ENCODE measurements at regions not wholly inside any gene's neighbourhood (a gene's known extent, or its start where the extent isn't known, plus 50 kb on each side); places are given as distances from the start of the nearest gene placed in this dataset.
"Not testable (repeated sequence)": the region's sequence is repeated elsewhere in the genome, so short reads cannot be mapped to it uniquely, and the experiment has no call there.

DNA sequence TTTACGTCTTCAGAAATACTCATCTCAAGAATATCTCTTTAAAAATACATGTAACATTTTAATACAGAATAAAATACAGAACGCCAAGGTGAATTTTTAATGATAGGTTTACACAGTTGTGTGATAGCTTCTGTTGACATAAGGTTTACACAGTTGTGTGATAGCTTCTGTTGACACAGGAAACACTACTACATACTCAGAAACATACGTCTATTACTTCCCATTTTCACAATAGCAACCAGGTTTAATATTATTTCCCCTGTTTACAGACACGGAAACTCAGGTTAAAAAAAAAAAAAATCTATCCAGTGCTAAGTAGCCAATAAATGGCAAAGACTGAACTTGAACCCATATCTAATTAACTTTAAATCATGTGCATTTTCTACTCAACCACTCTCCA lies 571.2 kb downstream of the LIG4 start:
- DNase-seq = no peak

GRCh38 chr13:107643615-107644014 lies 571.7 kb downstream of the LIG4 start:
- no peak for DNase-seq

GRCh38 chr13:107642831-107643230 lies 572.5 kb downstream of the LIG4 start:
- DNase-seq = no peak

DNA sequence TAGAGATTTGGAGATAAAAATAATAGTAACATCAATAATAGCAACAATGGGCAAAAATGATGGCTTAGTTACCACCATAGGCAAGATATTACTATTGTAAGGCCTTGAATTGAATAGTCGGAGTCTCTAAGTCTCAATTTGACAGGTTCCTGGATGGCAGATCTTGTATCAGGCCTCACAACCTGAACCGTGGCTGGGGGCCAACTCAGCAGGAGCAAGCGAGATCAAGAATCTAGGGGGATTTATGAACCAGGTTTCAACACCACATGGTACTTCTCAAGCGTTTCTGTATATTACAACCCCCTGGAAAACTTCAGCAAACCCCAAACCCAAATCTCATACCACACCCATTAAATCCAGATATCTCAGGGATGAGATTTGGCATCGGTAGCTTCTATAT lies 573.8 kb downstream of the LIG4 start:
- no peak for DNase-seq

- no peak for DNase-seq
These were observed 589.7 kb downstream of the LIG4 start for GRCh38 chr13:107625648-107626047.

DNA sequence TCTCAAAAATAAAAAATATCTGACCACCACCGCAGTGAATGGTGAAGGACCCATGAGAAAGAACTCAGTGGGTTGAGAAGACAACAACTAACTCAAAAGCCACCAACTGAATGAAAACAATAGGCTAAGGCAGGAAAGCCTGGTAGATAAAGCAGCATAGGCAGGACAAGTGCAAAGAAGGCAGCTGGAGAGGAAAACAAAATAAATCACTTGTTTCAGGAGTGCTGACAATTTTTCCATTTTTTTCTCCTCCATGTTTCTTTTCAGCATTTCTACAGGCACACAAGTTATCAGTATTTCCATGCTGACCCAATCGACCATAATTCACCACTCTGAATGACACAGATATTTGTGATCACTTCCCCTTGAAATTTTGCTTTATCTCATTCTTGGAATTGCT lies 597.8 kb downstream of the LIG4 start:
- DNase-seq = no peak

DNA sequence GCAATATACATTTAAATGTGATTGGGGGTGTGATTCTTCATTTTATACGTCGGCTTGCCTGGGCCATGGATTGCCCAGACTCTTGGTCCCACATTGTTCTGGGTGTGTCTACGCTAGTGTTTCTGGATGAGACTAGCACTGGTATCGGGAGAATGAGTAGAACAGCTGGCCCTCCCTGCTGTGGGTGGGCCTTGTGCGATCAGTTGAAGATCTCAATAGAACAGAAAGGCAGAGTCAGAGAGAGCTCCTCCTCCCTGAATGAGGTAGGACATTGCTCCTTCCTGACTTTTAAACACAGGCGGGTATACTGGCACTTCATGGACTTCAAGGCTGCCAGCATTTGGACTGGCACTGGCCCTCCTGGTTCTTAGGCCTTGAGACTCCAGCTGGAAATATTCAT lies 603.0 kb downstream of the LIG4 start:
- no peak for DNase-seq

DNA sequence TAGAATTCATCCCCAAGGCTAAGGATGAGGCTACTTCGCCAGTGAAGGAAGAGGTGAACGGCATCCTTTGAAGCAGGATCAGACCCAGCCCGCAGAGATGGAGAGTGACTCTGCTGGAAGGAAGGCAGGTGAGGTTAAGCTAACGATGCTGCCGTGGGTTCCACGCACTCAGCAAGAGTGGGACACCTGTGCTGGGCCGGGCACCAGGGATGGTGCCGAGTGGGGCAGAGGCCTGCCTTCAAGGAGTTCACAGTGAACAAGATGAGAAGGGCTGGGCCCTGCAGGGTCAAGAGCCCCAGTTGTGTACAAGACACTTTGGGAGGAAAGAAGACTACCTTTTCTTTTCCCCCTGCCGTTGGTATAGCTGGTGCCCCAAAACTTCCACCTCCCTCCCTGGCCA lies 606.6 kb downstream of the LIG4 start:
- DNase-seq = no peak

GRCh38 chr13:107600971-107601370 lies 614.4 kb downstream of the LIG4 start:
- no peak for DNase-seq

DNA sequence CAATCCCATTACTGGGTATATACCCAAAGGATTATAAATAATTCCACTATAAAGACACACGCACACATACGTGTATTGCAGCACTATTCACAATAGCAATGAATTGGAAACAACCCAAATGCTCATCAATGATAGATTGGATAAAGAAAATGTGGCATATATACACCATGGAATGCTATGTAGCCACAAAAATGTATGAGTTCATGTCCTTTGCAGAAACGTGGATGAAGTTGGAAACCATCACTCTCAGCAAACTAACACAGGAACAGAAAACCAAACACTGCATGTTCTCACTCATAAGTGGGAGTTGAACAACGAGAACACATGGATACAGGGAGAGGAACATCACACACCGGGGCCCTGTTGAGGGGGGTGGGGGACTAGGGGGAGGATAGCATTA lies 619.0 kb downstream of the LIG4 start:
- DNase-seq = not testable (repeated sequence)

DNA sequence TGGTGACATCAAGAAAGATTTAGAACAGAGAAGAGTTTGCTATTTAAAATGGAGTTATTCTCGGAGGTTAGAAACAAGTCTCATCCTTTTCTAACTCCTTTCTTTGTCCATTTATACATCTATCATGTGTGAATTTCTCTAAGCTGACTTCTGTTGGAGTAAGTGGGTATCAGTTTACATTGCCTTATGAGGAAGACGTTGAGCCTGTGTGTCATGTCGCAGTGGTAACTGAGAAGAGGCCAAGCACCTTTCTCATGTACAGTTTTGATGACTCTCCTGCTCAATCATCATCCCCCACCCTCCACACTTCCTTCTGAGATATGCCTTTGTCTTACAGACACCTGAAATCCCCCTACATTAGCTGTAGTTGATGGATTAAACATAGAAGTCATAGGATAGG lies 624.8 kb downstream of the LIG4 start:
- DNase-seq = no peak

GRCh38 chr13:107587681-107588080 lies 627.7 kb downstream of the LIG4 start:
- DNase-seq = no peak

DNA sequence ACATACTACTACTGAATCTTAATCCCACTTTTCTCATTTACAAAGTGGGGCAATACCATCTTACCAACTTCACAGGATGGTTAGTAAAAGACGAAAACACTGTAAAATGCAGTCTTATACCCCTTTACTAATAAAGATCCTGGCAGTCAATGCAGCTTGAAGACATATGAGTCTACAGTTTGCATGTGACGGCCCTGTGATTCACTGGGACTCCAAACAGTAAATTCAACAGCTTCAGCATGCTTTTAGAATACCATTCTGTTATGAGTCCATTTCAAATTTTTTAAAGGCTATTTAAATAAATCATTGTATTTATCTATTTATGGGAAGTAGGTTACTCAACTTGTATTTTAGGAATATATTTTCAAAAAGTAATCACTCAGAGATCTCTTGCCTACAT lies 629.1 kb downstream of the LIG4 start:
- no peak for DNase-seq

DNA sequence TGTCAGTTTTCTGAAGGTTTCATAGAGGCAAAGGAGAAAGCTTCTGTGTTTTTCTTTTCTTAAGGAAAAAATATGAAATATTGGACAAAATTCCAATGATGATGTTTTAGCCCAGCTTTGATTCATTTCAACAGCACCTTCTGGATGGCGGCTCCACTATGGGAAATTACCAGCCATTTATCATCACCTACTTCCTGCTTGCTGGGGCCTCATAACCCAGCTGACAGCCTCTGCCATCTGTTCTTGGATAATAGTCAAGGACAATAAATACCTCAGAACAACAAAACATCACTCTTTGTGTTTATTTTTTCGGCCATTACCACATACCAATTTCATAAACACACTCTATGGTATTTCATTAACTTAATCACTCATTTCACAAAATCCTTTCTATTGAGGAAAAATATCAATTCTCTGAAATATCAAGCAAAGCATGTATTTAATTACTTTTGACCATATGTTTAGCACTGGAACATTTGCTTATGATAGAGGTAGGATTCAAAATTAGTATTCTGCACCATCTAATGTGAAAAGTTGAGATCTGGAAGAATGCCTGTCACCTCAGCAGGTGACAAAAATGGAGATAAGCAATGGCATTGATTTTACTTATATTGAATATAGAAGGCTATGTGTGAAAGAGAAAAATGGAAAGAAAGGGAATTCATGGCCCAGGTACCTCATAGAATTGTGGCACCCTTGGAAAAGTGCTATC lies 629.7 kb downstream of the LIG4 start:
- no peak for DNase-seq

GRCh38 chr13:107582171-107582570 lies 633.2 kb downstream of the LIG4 start:
- no peak for DNase-seq

GRCh38 chr13:107580741-107581412 lies 634.5 kb downstream of the LIG4 start:
- DNase-seq = no peak

- no peak for DNase-seq
These were observed 638.9 kb downstream of the LIG4 start for GRCh38 chr13:107576430-107576829.

DNA sequence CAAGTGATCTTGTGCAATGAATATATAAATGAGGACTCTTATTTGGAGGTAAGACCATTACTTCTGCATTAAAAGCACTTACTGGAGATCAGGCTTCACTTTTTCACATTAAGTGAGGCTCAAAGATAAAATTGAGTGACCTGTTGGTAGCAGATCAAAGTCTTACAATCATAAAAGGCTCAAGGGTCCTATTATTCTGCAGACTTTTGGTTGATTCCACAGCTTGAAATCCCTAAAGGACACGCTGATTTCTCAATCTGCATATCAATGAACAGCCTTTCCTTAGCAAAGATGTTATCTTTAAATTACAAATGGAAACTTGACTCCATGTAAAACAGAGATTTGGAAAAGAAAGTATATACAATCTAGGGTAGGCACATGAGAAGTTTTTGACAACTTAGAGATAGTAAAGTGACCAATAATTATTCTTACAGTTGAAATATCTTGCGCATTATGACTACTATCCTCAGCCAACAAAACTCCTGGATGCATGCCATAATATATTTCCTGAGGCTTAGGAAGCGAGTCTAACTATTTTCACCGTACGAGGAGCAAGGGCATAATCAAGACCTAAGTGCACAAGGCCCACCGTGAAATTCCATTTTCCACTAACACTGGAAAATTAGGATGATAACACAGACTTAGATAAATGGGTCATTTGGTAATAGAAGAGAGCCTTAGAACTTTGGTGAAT lies 640.7 kb downstream of the LIG4 start:
- DNase-seq = no peak

GRCh38 chr13:107573184-107573583 lies 642.2 kb downstream of the LIG4 start:
- DNase-seq = no peak

DNA sequence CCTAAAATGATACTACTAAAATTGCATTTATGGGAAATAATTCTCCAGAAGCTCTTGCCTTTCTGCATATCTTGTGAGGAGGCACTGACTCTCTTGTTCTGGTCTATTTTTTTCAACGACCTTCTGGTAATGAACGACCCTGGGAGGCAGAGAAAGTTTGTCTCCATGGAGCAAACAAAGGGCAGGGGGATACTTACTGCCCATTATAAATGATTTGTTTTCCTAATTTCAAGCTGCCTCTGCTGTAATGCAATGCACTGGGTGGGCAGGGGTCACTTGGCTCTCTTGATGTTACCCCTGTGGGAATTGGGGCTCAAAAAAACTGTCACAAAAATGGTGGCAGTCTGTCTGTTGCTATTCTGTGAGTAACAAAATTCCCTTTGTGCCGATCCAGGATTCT lies 643.2 kb downstream of the LIG4 start:
- no peak for DNase-seq

DNA sequence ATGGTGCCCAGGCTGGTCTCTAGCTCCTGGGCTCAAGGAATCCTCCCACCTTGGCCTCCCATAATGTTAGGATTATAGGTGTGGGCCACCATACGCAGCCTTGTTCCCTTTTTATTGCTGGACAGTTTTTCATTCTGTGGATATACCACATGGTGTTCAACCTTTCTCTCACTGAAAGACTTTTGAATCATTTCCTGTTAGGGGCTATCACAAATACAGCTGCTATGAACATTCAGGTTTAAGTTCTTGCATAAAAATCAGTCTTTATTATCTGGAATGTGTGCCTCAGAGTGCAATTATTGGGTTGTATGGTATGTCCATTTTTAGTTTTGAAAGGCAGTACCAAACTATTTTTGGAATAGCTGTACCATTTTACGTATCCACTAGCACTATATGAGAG lies 647.2 kb downstream of the LIG4 start:
- DNase-seq = no peak

DNA sequence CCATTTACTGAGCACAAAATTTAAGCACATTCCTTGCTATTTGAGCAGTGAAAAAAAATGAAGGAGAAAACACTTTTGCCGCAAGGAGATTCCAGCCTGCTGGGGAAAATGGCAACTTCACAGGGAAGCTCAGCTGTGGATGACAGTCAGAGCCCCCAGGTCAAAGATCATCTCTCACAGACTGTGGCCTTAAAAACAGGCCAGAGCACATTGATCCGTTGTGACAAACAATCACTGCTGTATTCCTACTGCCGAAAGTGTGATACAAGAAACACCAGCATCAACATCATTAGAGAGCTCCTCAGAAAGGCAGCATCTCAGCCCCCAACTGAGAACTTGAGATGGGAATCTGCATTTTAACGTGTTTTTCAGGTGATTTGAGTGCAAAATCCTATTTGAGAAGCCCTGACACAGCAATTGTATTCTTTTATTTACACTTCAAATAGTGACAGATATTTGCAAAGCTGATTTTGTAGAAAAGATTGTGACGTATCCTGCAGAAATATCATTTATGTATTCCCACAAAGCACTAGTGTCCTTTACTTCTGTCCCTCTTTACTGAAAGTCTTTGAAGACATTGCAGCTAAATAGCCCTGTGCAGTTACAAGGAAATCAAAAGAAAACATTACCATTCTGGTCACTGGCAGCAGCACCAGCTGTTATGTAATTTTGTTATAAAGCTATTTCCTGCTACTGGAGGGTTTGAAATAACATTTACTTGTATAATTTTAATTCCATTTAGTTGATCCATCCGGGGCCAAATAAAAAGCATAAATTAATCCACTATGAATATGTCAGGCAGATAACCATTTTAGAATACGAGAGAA lies 652.0 kb downstream of the LIG4 start:
- no peak for DNase-seq

GRCh38 chr13:107562203-107562602 lies 653.1 kb downstream of the LIG4 start:
- DNase-seq = no peak
